Cardiac muscle cell (in vitro differentiated cells and primary cell): ENCODE measurements at regions not wholly inside any gene's neighbourhood (a gene's known extent, or its start where the extent isn't known, plus 50 kb on each side); places are given as distances from the start of the nearest gene placed in this dataset.

ENCODE experiments used
- DNase-seq, 2 donors: peaks; one replicate each; pipeline versions ENCODE4 v3.0.0 to v3.0.0-alpha.2; 2010 to 2017; ENCODE audit warnings: low read depth in 1 of 2, low spot score in 1 of 2
- H3K27ac ChIP-seq: fragments of 200-600 bp; sonication (generic); 2 replicates; pipeline ENCODE4 v1.5.1; 2016
- H3K27me3 ChIP-seq: fragments of 200-600 bp; sonication (generic); 2 replicates; pipeline ENCODE4 v1.6.0; 2016; ENCODE audit warnings: control low read depth
- H3K36me3 ChIP-seq: fragments of 200-600 bp; sonication (generic); 2 replicates; pipeline ENCODE4 v1.5.1; 2016; ENCODE audit warnings: control low read depth
- H3K4me1 ChIP-seq: fragments of 200-600 bp; sonication (generic); 2 replicates; pipeline ENCODE4 v1.8.1; 2017; ENCODE audit warnings: low read depth, mild to moderate bottlenecking, mixed run types
- H3K4me3 ChIP-seq: fragments of 200-600 bp; sonication (generic); 2 replicates; pipeline ENCODE4 v1.5.1; 2016; ENCODE audit warnings: mild to moderate bottlenecking
- H3K9me3 ChIP-seq: fragments of 200-600 bp; sonication (generic); 2 replicates; pipeline ENCODE4 v1.5.1; 2017; ENCODE audit warnings: low read depth, mild to moderate bottlenecking, control low read depth
- TF ChIP-seq, protein P1 (sequence below): IDR thresholded peaks from 2 replicates; pipeline ENCODE4 v1.5.1; 2012; ENCODE audit warnings: low read depth, mild to moderate bottlenecking, low read length

DNA sequence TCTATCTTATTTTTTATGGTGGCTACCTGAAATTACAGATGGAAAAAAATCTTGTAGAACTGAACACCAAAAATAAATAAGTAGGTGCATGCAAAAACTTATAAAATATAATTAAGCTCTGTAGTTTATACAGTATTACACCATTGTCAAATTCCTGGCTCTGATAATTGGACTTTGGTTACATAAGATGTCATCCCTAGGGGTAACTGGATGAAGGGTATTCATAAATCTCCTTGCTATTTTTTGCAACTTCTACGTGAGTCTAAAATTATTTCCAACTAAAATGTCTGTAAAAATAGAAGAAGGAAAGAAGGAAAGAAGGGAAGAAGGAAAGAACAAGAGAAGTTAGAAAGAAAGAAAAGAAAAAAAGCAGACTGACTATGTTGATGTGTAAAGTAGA, 716.6 kb downstream of the BCL11B start:
- TF ChIP-seq, protein P1, sequence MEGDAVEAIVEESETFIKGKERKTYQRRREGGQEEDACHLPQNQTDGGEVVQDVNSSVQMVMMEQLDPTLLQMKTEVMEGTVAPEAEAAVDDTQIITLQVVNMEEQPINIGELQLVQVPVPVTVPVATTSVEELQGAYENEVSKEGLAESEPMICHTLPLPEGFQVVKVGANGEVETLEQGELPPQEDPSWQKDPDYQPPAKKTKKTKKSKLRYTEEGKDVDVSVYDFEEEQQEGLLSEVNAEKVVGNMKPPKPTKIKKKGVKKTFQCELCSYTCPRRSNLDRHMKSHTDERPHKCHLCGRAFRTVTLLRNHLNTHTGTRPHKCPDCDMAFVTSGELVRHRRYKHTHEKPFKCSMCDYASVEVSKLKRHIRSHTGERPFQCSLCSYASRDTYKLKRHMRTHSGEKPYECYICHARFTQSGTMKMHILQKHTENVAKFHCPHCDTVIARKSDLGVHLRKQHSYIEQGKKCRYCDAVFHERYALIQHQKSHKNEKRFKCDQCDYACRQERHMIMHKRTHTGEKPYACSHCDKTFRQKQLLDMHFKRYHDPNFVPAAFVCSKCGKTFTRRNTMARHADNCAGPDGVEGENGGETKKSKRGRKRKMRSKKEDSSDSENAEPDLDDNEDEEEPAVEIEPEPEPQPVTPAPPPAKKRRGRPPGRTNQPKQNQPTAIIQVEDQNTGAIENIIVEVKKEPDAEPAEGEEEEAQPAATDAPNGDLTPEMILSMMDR = no peak
- Histone ChIP-seq H3K27ac (no peak overlapping the region), H3K9me3 (no peaks in the 10 kb centered on the region), H3K36me3 (no peaks in the 10 kb centered on the region), H3K27me3 (no peaks in the 10 kb centered on the region), H3K4me3 (no peak overlapping the region), H3K4me1 (no peaks in the 10 kb centered on the region)
- no peak for DNase-seq

DNA sequence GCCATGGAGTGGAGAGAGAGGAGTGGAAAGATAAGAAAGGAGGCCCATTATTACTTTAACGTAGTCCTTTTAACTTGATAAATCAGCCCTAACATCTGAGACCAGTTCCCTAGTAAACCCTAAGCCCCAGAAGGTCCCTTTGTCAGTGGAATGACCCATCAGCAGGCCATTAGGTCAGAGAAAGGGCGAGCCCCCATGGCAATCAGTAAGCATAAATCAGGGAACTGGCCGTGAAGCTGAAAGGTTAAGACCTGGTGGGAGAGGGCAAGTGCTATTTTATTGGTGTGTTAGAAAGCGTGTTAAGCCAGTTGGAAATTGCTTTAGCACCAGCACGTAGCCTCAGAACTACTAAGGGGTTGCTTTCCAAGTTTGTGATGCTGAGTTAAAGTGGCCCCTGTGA, 708.0 kb downstream of the BCL11B start:
- H3K4me1 ChIP-seq = no peaks in the 10 kb centered on the region
- DNase-seq = no peak
- no peaks in the 10 kb centered on the region for H3K27me3 ChIP-seq
- TF ChIP-seq, protein P1 = no peak
- H3K9me3 ChIP-seq = no peaks in the 10 kb centered on the region
- no peak overlapping the region for H3K4me3 ChIP-seq
- H3K36me3 ChIP-seq = no peaks in the 10 kb centered on the region
- H3K27ac ChIP-seq = no peak overlapping the region

DNA sequence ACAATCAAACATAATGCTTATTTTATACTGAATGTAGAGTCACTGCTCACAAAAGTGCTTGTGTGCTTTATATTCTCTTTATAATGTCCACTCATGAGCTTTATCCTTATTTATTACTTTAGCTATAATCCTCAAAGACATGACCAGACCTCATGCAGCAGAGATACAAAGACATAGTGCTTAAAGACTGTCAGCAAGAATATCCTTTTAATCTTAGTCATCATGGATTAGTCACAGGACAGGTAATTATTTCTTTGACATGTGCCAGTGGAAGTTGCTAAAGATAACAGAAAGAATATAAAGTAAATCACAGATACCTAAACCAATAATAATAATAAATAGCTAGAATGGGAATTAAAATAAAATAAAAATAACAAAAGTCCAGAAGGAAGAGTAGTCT, 707.5 kb downstream of the BCL11B start:
- no peak for DNase-seq
- H3K4me3 ChIP-seq = no peak overlapping the region
- H3K4me1 ChIP-seq = no peaks in the 10 kb centered on the region
- H3K36me3 ChIP-seq = no peaks in the 10 kb centered on the region
- no peak overlapping the region for H3K27ac ChIP-seq
- no peaks in the 10 kb centered on the region for H3K27me3 ChIP-seq
- TF ChIP-seq, protein P1 = no peak
- H3K9me3 ChIP-seq = no peaks in the 10 kb centered on the region

DNA sequence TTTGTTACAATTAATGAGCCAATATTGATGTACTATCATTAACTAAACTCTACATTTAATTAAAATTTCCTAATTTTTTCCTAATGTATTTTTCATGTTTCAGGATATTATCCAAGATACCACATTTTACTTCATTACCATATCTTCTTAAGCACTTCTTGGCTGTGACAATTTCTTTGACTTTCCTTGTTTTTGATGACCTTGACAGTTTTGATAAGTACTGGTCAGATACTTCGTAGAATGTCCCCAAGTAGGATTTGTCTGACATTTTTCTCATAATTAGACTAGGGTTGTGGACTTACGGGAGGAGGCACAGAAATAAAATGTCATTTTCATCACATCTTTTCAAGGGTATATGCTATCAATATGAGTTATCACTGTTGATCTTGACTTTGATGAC, 700.9 kb downstream of the BCL11B start:
- H3K9me3 ChIP-seq = no peaks in the 10 kb centered on the region
- TF ChIP-seq, protein P1 = no peak
- no peak overlapping the region for H3K27ac ChIP-seq
- no peak overlapping the region for H3K4me3 ChIP-seq
- no peak for DNase-seq
- no peaks in the 10 kb centered on the region for H3K4me1 ChIP-seq
- H3K27me3 ChIP-seq = no peaks in the 10 kb centered on the region
- H3K36me3 ChIP-seq = no peaks in the 10 kb centered on the region

DNA sequence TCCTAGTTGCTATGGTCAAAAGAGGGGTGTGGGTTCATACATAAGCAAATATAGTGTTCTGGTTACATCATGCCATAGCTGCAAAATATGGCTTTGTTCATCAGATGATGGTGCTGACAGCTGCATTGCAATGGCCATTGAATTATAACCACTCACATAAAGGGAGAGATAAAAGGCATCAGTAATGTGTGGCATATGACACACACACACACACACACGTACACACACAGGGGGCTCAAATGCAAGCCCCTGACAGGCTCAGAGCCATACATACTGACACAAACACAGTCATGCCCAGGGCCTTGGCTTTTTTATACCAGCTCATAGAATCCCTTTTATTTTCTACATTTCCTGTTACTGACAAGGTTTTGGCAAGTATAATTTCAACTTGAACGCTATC, 698.9 kb downstream of the BCL11B start:
- H3K36me3 ChIP-seq = no peaks in the 10 kb centered on the region
- no peaks in the 10 kb centered on the region for H3K9me3 ChIP-seq
- H3K4me3 ChIP-seq = no peak overlapping the region
- no peak for DNase-seq
- H3K4me1 ChIP-seq = no peaks in the 10 kb centered on the region
- H3K27me3 ChIP-seq = no peaks in the 10 kb centered on the region
- TF ChIP-seq, protein P1 = no peak
- H3K27ac ChIP-seq = no peak overlapping the region

DNA sequence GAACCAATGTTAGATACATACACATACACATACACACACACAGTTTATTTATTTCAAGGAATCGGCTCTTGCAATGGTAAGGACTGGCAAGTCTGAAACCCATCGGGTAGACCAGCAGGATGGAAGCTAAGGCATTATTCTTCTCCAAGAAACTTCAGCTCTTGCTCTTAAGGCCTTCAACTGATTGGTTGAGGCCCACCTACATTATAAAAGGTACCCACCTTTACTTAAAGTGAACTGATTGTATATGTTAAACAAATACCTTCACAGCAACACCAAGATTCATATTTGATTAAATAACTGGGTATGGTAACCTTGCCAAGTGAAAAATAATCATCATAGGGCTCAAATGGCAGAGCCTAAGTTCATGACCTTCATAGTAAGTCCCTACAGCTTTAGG, 695.5 kb downstream of the BCL11B start:
- no peaks in the 10 kb centered on the region for H3K27me3 ChIP-seq
- H3K4me3 ChIP-seq = no peak overlapping the region
- H3K9me3 ChIP-seq = no peaks in the 10 kb centered on the region
- DNase-seq = no peak
- TF ChIP-seq, protein P1 = no peak
- no peak overlapping the region for H3K27ac ChIP-seq
- H3K36me3 ChIP-seq = no peaks in the 10 kb centered on the region
- no peaks in the 10 kb centered on the region for H3K4me1 ChIP-seq
